H1 (cell line): ENCODE measurements at regions not wholly inside any gene's neighbourhood (a gene's known extent, or its start where the extent isn't known, plus 50 kb on each side); places are given as distances from the start of the nearest gene placed in this dataset.

Experiments
- CTCF ChIA-PET: fragments of 300-600 bp; sonication (Branson Sonifier 250); formaldehyde crosslinking; loops from one replicate; lab custom pipeline; 2021; ENCODE audit not compliant: partially characterized antibody; lab: Charles Lee
- POLR2A ChIA-PET: fragments of 300-600 bp; sonication (Branson Sonifier 250); formaldehyde crosslinking; loops from one replicate; lab custom pipeline; 2021; ENCODE audit warnings: inconsistent platforms; ENCODE audit not compliant: partially characterized antibody; lab: Charles Lee
- DNase-seq, 2 experiments: peaks; one replicate each; pipeline versions ENCODE4 v3.0.0 to v3.0.0-alpha.2; 2010 to 2022; ENCODE audit warnings: low spot score in 2 of 2, low read depth in 1 of 2, mixed read lengths in 1 of 2
- FAIRE-seq: peaks from 2 replicates; lab custom pipeline; 2011; peaks lifted over from hg19 to GRCh38; lab: Jason Lieb, UNC
- H2AFZ ChIP-seq: 2 replicates; pipeline ENCODE4 v1.8.1; 2012; ENCODE audit warnings: low read length, inconsistent platforms
- H2AK5ac ChIP-seq: 2 replicates; pipeline ENCODE4 v1.6.1; 2013; ENCODE audit warnings: low read depth, low read length
- H2BK120ac ChIP-seq: replicated peaks from 2 replicates; pipeline ENCODE3; 2013; ENCODE audit warnings: low read depth, low read length, inconsistent platforms
- H2BK12ac ChIP-seq: 2 replicates; pipeline ENCODE4 v1.6.1; 2013; ENCODE audit warnings: low read depth, low read length
- H2BK15ac ChIP-seq: 2 replicates; pipeline ENCODE4 v1.6.1; 2013; ENCODE audit warnings: low read length
- H2BK20ac ChIP-seq: 2 replicates; pipeline ENCODE4 v1.6.1; 2013; ENCODE audit warnings: low read length
- H2BK5ac ChIP-seq: 2 replicates; pipeline ENCODE4 v1.6.1; 2013; ENCODE audit warnings: low read depth, low read length
- H3K14ac ChIP-seq: 2 replicates; pipeline ENCODE4 v1.6.1; 2013; ENCODE audit warnings: inconsistent platforms; ENCODE audit not compliant: insufficient read length
- H3K18ac ChIP-seq: 2 replicates; pipeline ENCODE4 v1.6.1; 2013; ENCODE audit warnings: low read length; ENCODE audit errors: extremely low read depth
- H3K23ac ChIP-seq: 2 replicates; pipeline ENCODE4 v1.6.1; 2013; ENCODE audit warnings: inconsistent platforms; ENCODE audit not compliant: insufficient read length
- H3K23me2 ChIP-seq: 2 replicates; pipeline ENCODE4 v1.6.1; 2013; ENCODE audit warnings: low read depth, low read length
- H3K27ac ChIP-seq: 2 replicates; pipeline ENCODE4 v1.6.1; 2011; ENCODE audit warnings: low read depth, low read length, inconsistent platforms
- H3K27me3 ChIP-seq, 4 experiments: replicated peaks in 1 of 4; 1 replicate in 1 of 4; 2 replicates in 3 of 4; pipeline versions ENCODE4 v1.6.1 to v1.8.1; 2011 to 2013; ENCODE audit warnings: low read length in 3 of 4, mild to moderate bottlenecking in 3 of 4, inconsistent platforms in 2 of 4, mixed read lengths in 2 of 4, moderate library complexity in 1 of 4; ENCODE audit not compliant: control insufficient read depth in 3 of 4, insufficient read depth in 3 of 4; ENCODE audit errors: extremely low read depth in 1 of 4
- H3K36me3 ChIP-seq, 4 experiments: 2 replicates each; pipeline versions ENCODE4 v1.6.1 to v1.8.1; 2011 to 2013; ENCODE audit warnings: mild to moderate bottlenecking in 4 of 4, low read length in 3 of 4, moderate library complexity in 2 of 4, control low read depth in 1 of 4, inconsistent platforms in 1 of 4; ENCODE audit not compliant: insufficient read depth in 4 of 4, control insufficient read depth in 2 of 4
- H3K4ac ChIP-seq: replicated peaks from 2 replicates; pipeline ENCODE3; 2013; ENCODE audit warnings: low read length, low read depth, mixed read lengths, inconsistent platforms; ENCODE audit not compliant: insufficient read length
- H3K4me1 ChIP-seq, 4 experiments: replicated peaks in 1 of 4; 1 replicate in 1 of 4; 2 replicates in 3 of 4; pipeline versions ENCODE4 v1.6.1 to v1.8.1; 2011 to 2013; ENCODE audit warnings: low read length in 3 of 4, inconsistent platforms in 2 of 4, mixed read lengths in 1 of 4; ENCODE audit not compliant: insufficient read depth in 4 of 4, control insufficient read depth in 3 of 4
- H3K4me2 ChIP-seq, 2 experiments: 2 replicates each; pipeline versions ENCODE4 v1.6.1 to v1.8.1; 2011 to 2013; ENCODE audit warnings: low read depth in 2 of 2, low read length in 2 of 2, control low read depth in 1 of 2, inconsistent platforms in 1 of 2, mild to moderate bottlenecking in 1 of 2; ENCODE audit not compliant: insufficient read depth in 1 of 2
- H3K4me3 ChIP-seq, 4 experiments: fragments of 200-600, 300-600 bp in 1 of 4; sonication (generic), shearing (Covaris generic), sonication (Bioruptor Twin) in 1 of 4; 2 replicates each; pipeline versions ENCODE4 v1.5.1 to v1.8.1; 2011 to 2016; ENCODE audit warnings: low read length in 4 of 4, low read depth in 3 of 4, control low read depth in 2 of 4, inconsistent platforms in 2 of 4, mild to moderate bottlenecking in 2 of 4, mixed read lengths in 1 of 4, moderate library complexity in 1 of 4; ENCODE audit not compliant: insufficient read depth in 2 of 4; ENCODE audit errors: extremely low read depth in 1 of 4
- H3K56ac ChIP-seq: replicated peaks from 2 replicates; pipeline ENCODE3; 2013; ENCODE audit warnings: low read depth, mild to moderate bottlenecking, mixed read lengths, low read length, inconsistent platforms; ENCODE audit not compliant: insufficient read length
- H3K79me1 ChIP-seq: 2 replicates; pipeline ENCODE4 v1.6.1; 2013; ENCODE audit warnings: low read depth, low read length, control low read depth
- H3K79me2 ChIP-seq, 2 experiments: 2 replicates each; pipeline versions ENCODE4 v1.6.1 to v1.8.1; 2012 to 2013; ENCODE audit warnings: low read length in 2 of 2, mild to moderate bottlenecking in 2 of 2, inconsistent platforms in 1 of 2; ENCODE audit not compliant: insufficient read depth in 2 of 2, control insufficient read depth in 1 of 2
- H3K9ac ChIP-seq, 4 experiments: replicated peaks in 1 of 4; 1 replicate in 1 of 4; 2 replicates in 3 of 4; pipeline versions ENCODE4 v1.6.1 to v1.8.1; 2011 to 2013; ENCODE audit warnings: low read depth in 3 of 4, low read length in 3 of 4, control low read depth in 2 of 4, mild to moderate bottlenecking in 2 of 4, moderate library complexity in 2 of 4, inconsistent platforms in 1 of 4; ENCODE audit errors: extremely low read depth in 1 of 4
- H3K9me3 ChIP-seq, 2 experiments: 2 replicates each; pipeline versions ENCODE4 v1.6.1 to v1.8.1; 2012 to 2013; ENCODE audit warnings: mild to moderate bottlenecking in 2 of 2, moderate library complexity in 2 of 2, control low read depth in 1 of 2, inconsistent platforms in 1 of 2, low read depth in 1 of 2, low read length in 1 of 2, mixed read lengths in 1 of 2; ENCODE audit not compliant: insufficient read depth in 2 of 2
- H4K20me1 ChIP-seq, 2 experiments: replicated peaks in 1 of 2; 2 replicates each; pipeline versions ENCODE3 to v1.8.1; 2011 to 2013; ENCODE audit warnings: inconsistent platforms in 2 of 2, low read length in 2 of 2, mild to moderate bottlenecking in 1 of 2; ENCODE audit not compliant: insufficient read depth in 2 of 2, control insufficient read depth in 1 of 2
- H4K5ac ChIP-seq: 2 replicates; pipeline ENCODE4 v1.6.1; 2013; ENCODE audit warnings: low read length, low read depth, mixed read lengths, inconsistent platforms; ENCODE audit not compliant: insufficient read length
- H4K8ac ChIP-seq: 2 replicates; pipeline ENCODE4 v1.8.0; 2013; ENCODE audit warnings: mild to moderate bottlenecking, moderate library complexity, low read length, inconsistent platforms; ENCODE audit not compliant: insufficient read depth; ENCODE audit errors: extremely low read depth
- H4K91ac ChIP-seq: replicated peaks from 2 replicates; pipeline ENCODE3; 2013; ENCODE audit warnings: low read length, mixed read lengths, inconsistent platforms; ENCODE audit not compliant: insufficient read length
- KDM4A ChIP-seq: IDR thresholded peaks from one replicate; pipeline ENCODE4 v1.7.1; 2012; ENCODE audit warnings: low read depth, mild to moderate bottlenecking, moderate library complexity, low read length, inconsistent platforms; ENCODE audit not compliant: severe bottlenecking
- NANOG ChIP-seq: IDR thresholded peaks from 2 replicates; pipeline ENCODE4 v1.6.1; 2011; ENCODE audit warnings: low read length, low read depth, mild to moderate bottlenecking, inconsistent platforms; ENCODE audit not compliant: insufficient read depth, poor library complexity, severe bottlenecking
- POLR2AphosphoS5 ChIP-seq: IDR thresholded peaks from 2 replicates; pipeline ENCODE4 v1.6.1; 2011; ENCODE audit warnings: low read depth, low read length
- RAD21 ChIP-seq, 2 experiments: IDR thresholded peaks in 1 of 2; conservative IDR thresholded peaks in 1 of 2; 2 replicates each; pipeline ENCODE4 v1.6.1; 2011; ENCODE audit warnings: low read depth in 2 of 2, low read length in 2 of 2, improper control_type of control experiment in 1 of 2, inconsistent platforms in 1 of 2, mild to moderate bottlenecking in 1 of 2, moderate library complexity in 1 of 2
- RFX5 ChIP-seq: IDR thresholded peaks from 2 replicates; pipeline ENCODE4 v1.6.1; 2011; ENCODE audit warnings: low read depth, low read length, improper control_type of control experiment, borderline replicate concordance
- SAP30 ChIP-seq: fragments of 300-600 bp; sonication (generic); IDR thresholded peaks from 2 replicates; pipeline ENCODE4 v1.7.1; 2012; ENCODE audit warnings: low read length, moderate library complexity, mild to moderate bottlenecking, inconsistent platforms; ENCODE audit not compliant: insufficient read depth, insufficient replicate concordance
- SRF ChIP-seq: IDR thresholded peaks from 2 replicates; pipeline ENCODE4 v1.6.1; 2011; ENCODE audit warnings: mild to moderate bottlenecking, low read depth, low read length, moderate library complexity
- TEAD4 ChIP-seq: IDR thresholded peaks from 2 replicates; pipeline ENCODE4 v1.6.1; 2012; ENCODE audit warnings: low read depth, low read length, inconsistent platforms, mixed read lengths
- WGBS, 2 experiments: shearing (Covaris generic) in 1 of 2; methylation state at CpG; one replicate each; pipeline versions ENCODE4 v1.1.6 to v1.1.7; 2013 to 2015; ENCODE audit warnings: low lambda C conversion rate in 2 of 2, mixed read lengths in 2 of 2, inconsistent platforms in 1 of 2, low coverage in 1 of 2, missing lambda C conversion rate in 1 of 2; ENCODE audit not compliant: insufficient replicate concordance in 2 of 2, insufficient coverage in 1 of 2, insufficient read length in 1 of 2; ENCODE audit errors: extremely low coverage in 1 of 2, missing lambda C conversion rate in 1 of 2; 5-methylcytosine and 5-hydroxymethylcytosine counted together
- TF ChIP-seq, protein P1 (sequence below), 3 experiments: IDR thresholded peaks; 1 replicate in 2 of 3; 2 replicates in 1 of 3; pipeline versions ENCODE4 v1.5.1 to v1.6.1; 2011; ENCODE audit warnings: low read length in 3 of 3, mild to moderate bottlenecking in 3 of 3, inconsistent platforms in 2 of 3, low read depth in 1 of 3, moderate library complexity in 1 of 3; ENCODE audit not compliant: insufficient read depth in 1 of 3; ENCODE audit errors: control extremely low read depth in 1 of 3
- TF ChIP-seq, protein P2 (sequence below): IDR thresholded peaks from 2 replicates; pipeline ENCODE4 v1.6.1; 2011; ENCODE audit warnings: low read length, improper control_type of control experiment

DNA sequence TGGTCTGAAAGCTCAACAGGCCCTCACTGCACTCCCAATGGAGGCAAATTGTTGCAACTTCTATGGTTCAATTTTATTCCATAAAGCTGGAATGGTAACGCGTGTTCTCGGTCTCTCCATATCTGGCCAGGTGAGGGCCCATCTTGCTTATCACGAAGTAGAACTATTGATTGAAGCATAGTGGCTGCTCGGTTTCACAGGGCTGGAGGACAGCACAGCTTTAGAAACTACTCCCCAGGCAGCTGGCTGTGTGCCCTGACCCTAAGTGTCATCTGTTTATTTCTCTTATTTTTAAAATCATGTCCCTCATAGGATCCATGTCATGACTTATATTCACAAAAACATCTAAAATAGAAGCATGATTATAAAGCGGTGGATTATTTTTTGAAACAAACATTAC, 223.4 kb downstream of the NPR3 start:
- WGBS, 2 experiments, result 94% methylated on average over 6 of the region's 6 CpGs; no CpG with 5 or more reads in 1 of the 2 experiments
- Histone ChIP-seq H2AK5ac (no peak overlapping the region), H3K9me3 (no peaks in the 10 kb centered on the region), H2BK20ac (no peak overlapping the region), H3K4me1 (no peaks in the 10 kb centered on the region), H4K5ac (no peak overlapping the region), H2AFZ (no peak overlapping the region; the same call in 1 of the 2 replicates), H4K8ac (no peak overlapping the region), H3K27me3 (no peaks in the 10 kb centered on the region), H3K27ac (no peak overlapping the region), H4K20me1 (no peaks in the 10 kb centered on the region), H2BK5ac (no peak overlapping the region), H3K4me3 (no peak overlapping the region), H3K23me2 (no peaks in the 10 kb centered on the region), H3K79me1 (no peaks in the 10 kb centered on the region), H3K23ac (no peak overlapping the region), H3K79me2 (no peaks in the 10 kb centered on the region), H2BK15ac (no peak overlapping the region), H3K4ac (no peak overlapping the region), H3K4me2 (no peak overlapping the region), H2BK12ac (no peak overlapping the region), H3K9ac (no peak overlapping the region), H3K18ac (no peak overlapping the region), H3K14ac (no peak overlapping the region), H3K56ac (no peak overlapping the region), H4K91ac (no peak overlapping the region), H2BK120ac (no peak overlapping the region), H3K36me3 (no peaks in the 10 kb centered on the region)
- POLR2A ChIA-PET, result no interaction called here
- DNase-seq (no peak), FAIRE-seq (no peak)
- CTCF ChIA-PET, result interaction anchor here (1.1 kb wide), 2 partner anchors 9 to 232 kb away, joined by 3 to 4 read pairs; no protein-coding TSS in a partner anchor
- no peak for TF ChIP-seq RAD21 (IDR thresholded peaks at IDR 0.05 in 1 of 2, conservative IDR thresholded peaks at IDR 0.05 in 1 of 2; ENCODE audit: low read depth in 2 of 2, low read length in 2 of 2)
- no peak for TF ChIP-seq SRF
- TF ChIP-seq, protein P1, sequence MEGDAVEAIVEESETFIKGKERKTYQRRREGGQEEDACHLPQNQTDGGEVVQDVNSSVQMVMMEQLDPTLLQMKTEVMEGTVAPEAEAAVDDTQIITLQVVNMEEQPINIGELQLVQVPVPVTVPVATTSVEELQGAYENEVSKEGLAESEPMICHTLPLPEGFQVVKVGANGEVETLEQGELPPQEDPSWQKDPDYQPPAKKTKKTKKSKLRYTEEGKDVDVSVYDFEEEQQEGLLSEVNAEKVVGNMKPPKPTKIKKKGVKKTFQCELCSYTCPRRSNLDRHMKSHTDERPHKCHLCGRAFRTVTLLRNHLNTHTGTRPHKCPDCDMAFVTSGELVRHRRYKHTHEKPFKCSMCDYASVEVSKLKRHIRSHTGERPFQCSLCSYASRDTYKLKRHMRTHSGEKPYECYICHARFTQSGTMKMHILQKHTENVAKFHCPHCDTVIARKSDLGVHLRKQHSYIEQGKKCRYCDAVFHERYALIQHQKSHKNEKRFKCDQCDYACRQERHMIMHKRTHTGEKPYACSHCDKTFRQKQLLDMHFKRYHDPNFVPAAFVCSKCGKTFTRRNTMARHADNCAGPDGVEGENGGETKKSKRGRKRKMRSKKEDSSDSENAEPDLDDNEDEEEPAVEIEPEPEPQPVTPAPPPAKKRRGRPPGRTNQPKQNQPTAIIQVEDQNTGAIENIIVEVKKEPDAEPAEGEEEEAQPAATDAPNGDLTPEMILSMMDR (IDR thresholded peaks at IDR 0.05; ENCODE audit: control extremely low read depth in 1 of 3, insufficient read depth in 1 of 3, low read depth in 1 of 3, low read length in 3 of 3), result no peak
- TF ChIP-seq RFX5, result no peak
- TF ChIP-seq KDM4A, result no peak
- TF ChIP-seq NANOG, result no peak
- no peak for TF ChIP-seq POLR2AphosphoS5
- TF ChIP-seq SAP30, result no peak
- TF ChIP-seq TEAD4, result no peak
- TF ChIP-seq, protein P2, sequence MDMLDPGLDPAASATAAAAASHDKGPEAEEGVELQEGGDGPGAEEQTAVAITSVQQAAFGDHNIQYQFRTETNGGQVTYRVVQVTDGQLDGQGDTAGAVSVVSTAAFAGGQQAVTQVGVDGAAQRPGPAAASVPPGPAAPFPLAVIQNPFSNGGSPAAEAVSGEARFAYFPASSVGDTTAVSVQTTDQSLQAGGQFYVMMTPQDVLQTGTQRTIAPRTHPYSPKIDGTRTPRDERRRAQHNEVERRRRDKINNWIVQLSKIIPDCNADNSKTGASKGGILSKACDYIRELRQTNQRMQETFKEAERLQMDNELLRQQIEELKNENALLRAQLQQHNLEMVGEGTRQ, result no peak
